Heart left ventricle (tissue), 13 donors: ENCODE measurements at regions not wholly inside any gene's neighbourhood (a gene's known extent, or its start where the extent isn't known, plus 50 kb on each side); places are given as distances from the start of the nearest gene placed in this dataset.

Source experiments
- POLR2A ChIP-seq, 2 donors: fragments of 450-650 bp; IDR thresholded peaks; one replicate each; pipeline ENCODE4 v1.6.1; 2017; ENCODE audit warnings: antibody characterized with exemption in 2 of 2, mild to moderate bottlenecking in 2 of 2, moderate library complexity in 2 of 2
- TF ChIP-seq, protein P1 (sequence below), 12 donors: fragments of 200-600 bp; sonication (generic) in 4 of 12; IDR thresholded peaks; one replicate each; pipeline versions ENCODE4 v1.5.0 to v1.8.0; 2018 to 2022; ENCODE audit warnings: antibody characterized with exemption in 12 of 12, mild to moderate bottlenecking in 5 of 12
- donor health status: ischemic (EF 13 %, LVEDD 7.1; RV severe dilation, severe dysfunction).
- donor health status: DM: no; HTN: yes; CAD: no.
- donor health status: DM: no; HTN: no; CAD: no.
- donor health status: ischemic (EF 25% LVEDD 6.9; RV normal size, moderate dysfunction).
- donor health status: ischemic (EF 25% LVEDD 5.7; RV mildly dilated, moderate dysfunction).
- donor health status: ischemic (EF 35%, LVEDD 5.7; RV mildly dilated, moderate dysfunction).
- donor health status: nonischemic (EF 11% LVEDD 7.7; RV severe dilation, severe dysfunction).
- donor health status: DM: yes; HTN: yes; CAD: no.
- donor health status: PGD.
- donor health status: ischemic (EF 29% LVEDD 5.4; RV normal size, mild dysfunction).
- donor health status: nonischemic (EF 23%, LVEDD 6.1; RV moderate dilation, normal function).

DNA sequence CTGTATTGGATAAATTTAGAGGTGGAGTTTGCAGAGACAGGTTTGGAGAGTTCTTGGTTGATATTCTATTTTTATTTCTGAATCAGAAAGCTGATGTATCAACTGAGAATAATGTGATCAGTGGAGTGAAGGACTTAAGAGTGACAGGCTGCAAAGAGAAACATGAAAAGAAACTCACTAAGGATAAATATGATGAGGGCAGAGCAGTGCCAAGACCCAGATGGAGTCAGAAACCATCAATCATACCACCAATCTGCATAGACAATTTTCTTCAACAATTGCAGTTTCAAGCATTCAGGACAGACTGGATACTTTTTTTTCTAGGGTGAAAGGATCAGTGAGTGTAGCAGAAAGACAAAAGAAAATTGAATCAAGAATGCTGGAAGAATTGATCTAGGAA is 226.7 kb upstream of the NAV3 start:
- TF ChIP-seq, protein P1, sequence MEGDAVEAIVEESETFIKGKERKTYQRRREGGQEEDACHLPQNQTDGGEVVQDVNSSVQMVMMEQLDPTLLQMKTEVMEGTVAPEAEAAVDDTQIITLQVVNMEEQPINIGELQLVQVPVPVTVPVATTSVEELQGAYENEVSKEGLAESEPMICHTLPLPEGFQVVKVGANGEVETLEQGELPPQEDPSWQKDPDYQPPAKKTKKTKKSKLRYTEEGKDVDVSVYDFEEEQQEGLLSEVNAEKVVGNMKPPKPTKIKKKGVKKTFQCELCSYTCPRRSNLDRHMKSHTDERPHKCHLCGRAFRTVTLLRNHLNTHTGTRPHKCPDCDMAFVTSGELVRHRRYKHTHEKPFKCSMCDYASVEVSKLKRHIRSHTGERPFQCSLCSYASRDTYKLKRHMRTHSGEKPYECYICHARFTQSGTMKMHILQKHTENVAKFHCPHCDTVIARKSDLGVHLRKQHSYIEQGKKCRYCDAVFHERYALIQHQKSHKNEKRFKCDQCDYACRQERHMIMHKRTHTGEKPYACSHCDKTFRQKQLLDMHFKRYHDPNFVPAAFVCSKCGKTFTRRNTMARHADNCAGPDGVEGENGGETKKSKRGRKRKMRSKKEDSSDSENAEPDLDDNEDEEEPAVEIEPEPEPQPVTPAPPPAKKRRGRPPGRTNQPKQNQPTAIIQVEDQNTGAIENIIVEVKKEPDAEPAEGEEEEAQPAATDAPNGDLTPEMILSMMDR (IDR thresholded peaks at IDR 0.05), result no peak
- no peak for TF ChIP-seq POLR2A (IDR thresholded peaks at IDR 0.05)
